ENCODE measurements at regions not wholly inside any gene's neighbourhood (a gene's known extent, or its start where the extent isn't known, plus 50 kb on each side); places are given as distances from the start of the nearest gene placed in this dataset.

DNA sequence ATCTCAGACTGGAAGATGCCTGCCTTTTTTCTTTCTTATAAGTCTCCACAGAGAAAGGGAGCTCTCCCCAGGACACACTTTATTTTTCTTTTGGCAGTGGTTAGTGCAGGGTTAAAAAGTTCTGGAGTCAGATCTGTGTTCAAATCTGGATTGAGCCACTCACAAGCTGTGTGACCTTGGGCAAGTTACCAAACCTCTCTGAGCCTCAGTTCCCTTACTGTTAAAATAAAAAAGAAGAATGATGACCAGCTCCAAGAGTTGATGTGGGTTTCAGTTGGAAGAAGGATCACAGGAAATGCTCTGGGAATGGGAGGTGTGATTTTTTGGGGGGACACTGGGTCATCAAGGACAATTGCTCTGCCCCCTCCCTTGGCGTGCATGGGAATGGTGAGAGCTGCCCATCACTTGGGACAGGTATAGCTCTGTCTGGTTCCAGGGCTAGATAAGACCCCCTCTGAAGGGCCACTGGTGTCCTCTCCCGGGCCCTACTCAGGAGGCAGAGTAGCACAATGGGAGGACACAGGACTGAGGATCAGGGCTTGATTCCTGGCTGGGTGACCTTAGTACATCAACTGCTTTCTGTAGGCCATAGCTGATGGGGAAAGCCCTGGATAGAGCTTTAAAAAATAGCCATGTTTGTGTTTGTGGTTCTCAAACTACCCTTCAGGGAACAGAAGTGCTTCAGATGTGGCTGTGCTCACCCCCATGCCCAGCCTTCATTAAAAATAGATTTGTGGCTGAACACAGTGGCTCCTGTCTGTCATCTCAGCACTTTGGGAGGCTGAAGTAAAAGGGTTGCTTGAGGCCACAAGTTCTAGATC, 228.3 kb downstream of the MIAT start:
- no peaks in the 10 kb centered on the region for H3K36me3 ChIP-seq
- no peak overlapping the region for H3K27ac ChIP-seq
- H3K27me3 ChIP-seq, result no peaks in the 10 kb centered on the region
- no peak overlapping the region for H3K4me3 ChIP-seq
- no peak for TF ChIP-seq Cebpa-rat (IDR thresholded peaks at IDR 0.05)
- no peaks in the 10 kb centered on the region for H3K9me3 ChIP-seq (replicated peaks in 1 of 11)
- peaks cover 11 to 38% (median 31%) of the 10 kb centered on the region in 10 experiments for H3K4me1 ChIP-seq
- H4K20me1 ChIP-seq, result no peaks in the 10 kb centered on the region; a peak in 1 of 22 replicates
- H3K4me2 ChIP-seq, result peak overlapping the region in 10 of 11 experiments; percentile 3 to 80 (median 64); a peak in 18 of 22 replicates
- H3K9ac ChIP-seq, result peak overlapping the region in 2 of 11 experiments; percentile 4 to 27; a peak in 1 of 22 replicates

DNA sequence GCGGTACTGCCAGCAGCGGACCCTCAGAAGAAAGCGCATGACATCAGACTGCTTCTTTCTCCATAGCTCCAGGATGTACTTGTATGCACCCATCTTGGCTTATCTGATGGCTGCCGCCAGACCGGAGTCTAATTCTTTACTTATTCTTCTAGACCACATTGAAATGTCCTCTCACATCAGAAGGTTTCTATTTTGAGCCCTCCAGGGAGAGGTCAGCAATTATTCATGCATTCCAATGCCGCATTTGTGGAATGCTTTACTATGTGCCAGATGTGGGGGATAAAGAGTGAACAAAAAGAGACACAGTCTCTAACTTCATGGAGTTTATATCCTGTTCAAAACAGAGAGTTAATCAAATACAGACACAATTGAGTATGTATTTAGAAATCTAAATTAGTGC, 230.1 kb downstream of the MIAT start:
- H3K9me3 ChIP-seq (replicated peaks in 1 of 11), result no peaks in the 10 kb centered on the region
- no peak overlapping the region for H3K9ac ChIP-seq
- TF ChIP-seq Cebpa-rat (IDR thresholded peaks at IDR 0.05), result no peak
- H4K20me1 ChIP-seq, result no peaks in the 10 kb centered on the region; a peak in 1 of 22 replicates
- H3K27me3 ChIP-seq, result no peaks in the 10 kb centered on the region
- H3K4me2 ChIP-seq, result no peak overlapping the region
- no peak overlapping the region for H3K27ac ChIP-seq
- H3K4me3 ChIP-seq, result no peak overlapping the region
- H3K36me3 ChIP-seq, result no peaks in the 10 kb centered on the region
- H3K4me1 ChIP-seq, result peaks cover 11 to 40% (median 35%) of the 10 kb centered on the region in 10 experiments

DNA sequence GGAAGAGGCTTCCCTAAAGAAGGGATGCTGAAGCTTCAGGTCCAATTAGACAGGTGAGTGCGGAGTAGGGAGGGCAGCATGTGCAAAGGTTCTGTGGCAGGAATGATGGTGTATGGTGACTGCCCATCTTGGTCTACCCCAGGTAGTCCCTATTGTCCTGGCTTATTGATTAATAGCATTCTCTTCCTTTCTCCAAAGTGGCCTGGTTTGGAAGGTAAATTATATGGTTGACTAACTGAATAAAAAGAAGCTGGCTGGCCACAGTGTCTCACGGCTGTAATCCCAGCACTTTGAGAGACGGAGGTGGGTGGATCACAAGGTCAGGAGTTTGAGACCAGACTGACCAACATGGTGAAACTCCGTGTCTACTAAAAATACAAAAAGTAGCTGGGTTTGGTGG, 230.5 kb downstream of the MIAT start:
- peaks cover 11 to 40% (median 35%) of the 10 kb centered on the region in 10 experiments for H3K4me1 ChIP-seq
- H3K27me3 ChIP-seq, result no peaks in the 10 kb centered on the region
- no peak overlapping the region for H3K9ac ChIP-seq
- no peak overlapping the region for H3K4me3 ChIP-seq
- no peaks in the 10 kb centered on the region for H3K36me3 ChIP-seq
- H3K4me2 ChIP-seq, result no peak overlapping the region
- no peak for TF ChIP-seq Cebpa-rat (IDR thresholded peaks at IDR 0.05)
- no peaks in the 10 kb centered on the region; a peak in 1 of 22 replicates for H4K20me1 ChIP-seq
- no peak overlapping the region for H3K27ac ChIP-seq
- H3K9me3 ChIP-seq (replicated peaks in 1 of 11), result no peaks in the 10 kb centered on the region

DNA sequence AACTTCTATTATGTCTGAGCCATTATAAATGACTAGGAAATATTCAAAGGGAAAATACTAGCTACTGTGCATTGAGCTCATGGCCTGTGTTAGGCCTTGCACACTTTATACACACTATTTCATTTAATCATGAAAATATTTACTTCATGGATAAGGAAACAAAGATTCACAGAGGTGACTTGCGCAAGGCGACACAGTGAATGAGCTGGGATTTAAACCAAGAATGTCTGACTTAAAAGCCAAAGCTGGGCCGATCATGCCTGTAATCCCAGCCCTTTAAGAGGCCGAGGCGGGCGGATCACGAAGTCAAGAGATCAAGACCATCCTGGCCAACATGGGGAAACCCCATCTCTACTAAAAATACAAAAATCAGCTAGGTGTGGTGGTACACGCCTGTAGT, 231.5 kb downstream of the MIAT start:
- H3K27me3 ChIP-seq, result no peaks in the 10 kb centered on the region
- no peaks in the 10 kb centered on the region; a peak in 1 of 22 replicates for H4K20me1 ChIP-seq
- peak overlapping the region in 1 of 11 experiments; percentile 44; a peak in 1 of 22 replicates for H3K27ac ChIP-seq
- H3K4me3 ChIP-seq, result no peak overlapping the region
- H3K4me1 ChIP-seq, result peaks cover 11 to 40% (median 35%) of the 10 kb centered on the region in 10 experiments
- H3K9me3 ChIP-seq (replicated peaks in 1 of 11), result no peaks in the 10 kb centered on the region
- peak overlapping the region in 9 of 11 experiments; percentile 55 to 80 (median 66); a peak in 10 of 22 replicates for H3K4me2 ChIP-seq
- no peak for TF ChIP-seq Cebpa-rat (IDR thresholded peaks at IDR 0.05)
- H3K9ac ChIP-seq, result no peak overlapping the region
- no peaks in the 10 kb centered on the region for H3K36me3 ChIP-seq

DNA sequence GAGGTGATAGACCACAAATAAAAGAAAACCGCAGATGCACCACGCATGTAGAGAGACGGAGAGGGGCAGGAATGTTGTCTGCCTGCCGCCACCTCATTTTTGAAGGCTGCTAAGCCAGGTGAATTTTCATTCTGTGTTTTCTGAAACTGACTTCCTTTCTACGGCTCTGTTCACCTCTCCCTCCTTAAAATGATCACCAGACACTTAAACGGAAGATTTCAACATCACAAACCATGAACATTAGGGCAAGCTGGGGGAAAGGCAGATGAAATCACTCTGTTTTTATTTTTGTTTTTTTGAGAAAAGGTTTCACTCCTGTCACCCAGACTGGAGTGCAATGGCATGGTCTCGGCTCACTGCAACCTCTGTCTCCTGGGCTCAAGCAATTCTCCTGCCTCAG, 232.4 kb downstream of the MIAT start:
- Histone ChIP-seq H4K20me1 (no peaks in the 10 kb centered on the region; a peak in 1 of 22 replicates), H3K4me2 (peak overlapping the region; percentile 33 to 80 (median 65); a peak in 21 of 22 replicates), H3K4me1 (peaks cover 15 to 40% (median 35%) of the 10 kb centered on the region in 10 experiments), H3K9me3 (replicated peaks in 1 of 11) (no peaks in the 10 kb centered on the region), H3K27me3 (no peaks in the 10 kb centered on the region), H3K36me3 (no peaks in the 10 kb centered on the region), H3K27ac (peak overlapping the region in 2 of 11 experiments; percentile 43 to 44; a peak in 3 of 22 replicates), H3K4me3 (no peak overlapping the region), H3K9ac (peak overlapping the region in 1 of 11 experiments; percentile 27; a peak in 2 of 22 replicates)
- peak in 1 of 11 experiments; percentile 50; a peak in 1 of 22 replicates for TF ChIP-seq Cebpa-rat (IDR thresholded peaks at IDR 0.05)

DNA sequence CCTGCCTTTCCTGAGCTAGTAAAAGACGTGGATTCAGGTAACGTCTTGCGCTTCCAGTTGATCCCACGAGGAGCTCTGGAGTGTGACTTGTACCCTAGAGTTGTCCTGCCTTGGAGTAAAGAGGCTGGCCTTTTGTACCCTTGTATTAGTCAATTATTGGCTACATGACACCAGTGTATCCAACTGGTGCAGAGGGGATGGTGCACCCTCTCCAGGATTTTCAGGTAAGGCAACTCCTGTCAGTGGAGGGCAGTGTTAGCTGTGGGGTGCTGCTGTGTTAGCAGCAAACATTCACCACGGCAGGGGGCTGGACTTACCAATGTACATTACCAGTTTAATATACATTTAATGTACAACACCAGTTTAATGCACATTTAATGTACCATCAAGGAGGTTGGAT, 233.5 kb downstream of the MIAT start:
- Histone ChIP-seq H4K20me1 (no peaks in the 10 kb centered on the region; a peak in 1 of 22 replicates), H3K27ac (no peak overlapping the region), H3K27me3 (no peaks in the 10 kb centered on the region), H3K4me1 (peaks cover 21 to 37% (median 29%) of the 10 kb centered on the region in 10 experiments), H3K4me3 (no peak overlapping the region), H3K4me2 (peak overlapping the region in 3 of 11 experiments; percentile 56 to 68 (median 68); a peak in 2 of 22 replicates), H3K9ac (no peak overlapping the region), H3K36me3 (no peaks in the 10 kb centered on the region), H3K9me3 (replicated peaks in 1 of 11) (no peaks in the 10 kb centered on the region)
- no peak for TF ChIP-seq Cebpa-rat (IDR thresholded peaks at IDR 0.05)

DNA sequence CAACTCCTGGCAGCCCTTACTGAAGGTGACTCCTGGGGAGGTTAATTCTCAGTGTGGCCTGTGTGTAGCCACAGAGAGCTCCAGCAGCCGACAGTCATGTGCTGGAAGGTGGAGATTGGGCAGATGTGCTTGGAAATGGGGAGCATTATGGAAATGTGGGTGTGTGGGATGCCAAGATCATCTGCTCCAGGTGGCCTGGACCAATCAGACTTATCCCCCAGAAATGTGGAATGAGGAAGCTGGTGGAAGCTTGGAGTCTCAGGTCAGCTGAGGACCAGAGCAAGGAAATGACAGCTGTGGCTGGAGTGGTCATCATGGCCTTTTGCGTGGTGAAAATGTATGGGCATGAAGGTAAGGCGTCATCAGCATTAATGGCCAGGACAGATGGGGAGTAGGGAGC, 234.0 kb downstream of the MIAT start:
- Histone ChIP-seq H3K9ac (no peak overlapping the region), H3K4me2 (no peak overlapping the region), H3K4me3 (no peak overlapping the region), H4K20me1 (no peaks in the 10 kb centered on the region; a peak in 1 of 22 replicates), H3K27ac (no peak overlapping the region), H3K27me3 (no peaks in the 10 kb centered on the region), H3K4me1 (peaks cover 18 to 32% (median 25%) of the 10 kb centered on the region in 10 experiments), H3K9me3 (replicated peaks in 1 of 11) (no peaks in the 10 kb centered on the region), H3K36me3 (no peaks in the 10 kb centered on the region)
- no peak for TF ChIP-seq Cebpa-rat (IDR thresholded peaks at IDR 0.05)

DNA sequence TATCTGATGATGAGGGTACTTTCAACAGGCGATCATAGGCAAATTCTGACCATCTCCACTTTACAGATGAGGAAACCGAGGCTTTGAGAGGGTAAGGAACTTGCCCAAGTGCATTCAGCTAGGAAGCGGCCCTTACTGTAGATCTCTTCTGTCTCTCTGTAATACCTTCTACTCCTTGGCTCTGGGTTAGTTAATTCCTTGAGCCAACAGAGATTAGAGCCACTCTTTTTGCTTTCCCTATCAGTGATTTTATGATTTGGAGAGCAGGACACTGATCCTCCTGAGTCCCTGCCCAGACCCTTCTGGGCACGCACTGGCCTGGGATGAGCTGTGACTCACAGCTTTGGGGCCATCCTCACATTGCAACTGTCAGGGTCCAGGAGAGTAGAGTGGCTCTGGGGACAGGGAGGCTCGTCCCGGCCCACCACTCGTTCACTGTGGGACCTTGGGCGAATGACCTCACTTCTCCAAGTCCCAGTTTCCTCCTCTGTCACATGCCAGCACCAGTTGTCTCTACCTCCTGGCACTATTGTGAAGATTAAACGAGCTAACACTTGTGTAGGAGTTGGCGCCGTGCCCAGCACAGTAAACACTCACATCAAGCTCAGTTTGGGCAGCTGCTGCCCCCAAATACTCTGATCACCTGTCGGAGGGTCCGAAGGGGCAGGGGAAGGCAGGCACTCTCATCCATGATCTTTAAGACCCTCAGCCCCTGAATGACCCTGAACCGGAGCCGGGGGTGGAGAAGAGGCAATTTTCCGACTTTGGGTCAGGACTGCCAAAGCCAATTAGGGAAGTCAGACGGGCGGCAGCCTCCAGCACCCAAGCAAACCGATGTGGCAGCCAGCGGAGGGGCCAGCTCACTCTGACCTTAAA, 235.0 kb downstream of the MIAT start:
- Histone ChIP-seq H3K27me3 (no peaks in the 10 kb centered on the region), H3K9ac (no peak overlapping the region), H3K36me3 (no peaks in the 10 kb centered on the region), H3K4me2 (no peak overlapping the region; a peak in 1 of 22 replicates), H3K27ac (no peak overlapping the region), H3K9me3 (replicated peaks in 1 of 11) (no peaks in the 10 kb centered on the region), H3K4me1 (peaks cover 14 to 32% (median 22%) of the 10 kb centered on the region in 10 experiments), H4K20me1 (no peaks in the 10 kb centered on the region; a peak in 1 of 22 replicates), H3K4me3 (no peak overlapping the region)
- no peak for TF ChIP-seq Cebpa-rat (IDR thresholded peaks at IDR 0.05)

Data from BLaER1 treated with 17β-estradiol and CSF1 and Interleukin-3, amounts not matched to agents 10 nM and 100 nM (cell line).